OCI-LY1 (cell line): ENCODE measurements at regions not wholly inside any gene's neighbourhood (a gene's known extent, or its start where the extent isn't known, plus 50 kb on each side); places are given as distances from the start of the nearest gene placed in this dataset.

Experiments
- H2AFZ ChIP-seq: fragments of 200-600 bp; sonication (generic), shearing (Covaris generic); 2 replicates; pipeline ENCODE4 v1.6.0; 2014; ENCODE audit warnings: antibody characterized with exemption, mild to moderate bottlenecking, low read length
- H3F3A ChIP-seq: fragments of 200-600 bp; sonication (generic), shearing (Covaris generic); 2 replicates; pipeline ENCODE4 v1.6.0; 2014; ENCODE audit warnings: mild to moderate bottlenecking, antibody characterized with exemption, low read length, moderate library complexity; ENCODE audit not compliant: insufficient read depth
- H3K27ac ChIP-seq: fragments of 200-600 bp; sonication (generic); 2 replicates; pipeline ENCODE4 v1.5.1; 2014; ENCODE audit warnings: low read length, mixed run types, mild to moderate bottlenecking, low read depth; ENCODE audit not compliant: poor library complexity, severe bottlenecking
- H3K27me3 ChIP-seq: fragments of 200-600 bp; sonication (generic); 2 replicates; pipeline ENCODE4 v1.6.0; 2014; ENCODE audit warnings: antibody characterized with exemption, mild to moderate bottlenecking, low read length, moderate library complexity; ENCODE audit not compliant: insufficient read depth
- H3K36me3 ChIP-seq: fragments of 200-600 bp; sonication (generic); 2 replicates; pipeline ENCODE4 v1.6.1; 2014; ENCODE audit warnings: mild to moderate bottlenecking, antibody characterized with exemption, low read length, moderate library complexity, mixed read lengths; ENCODE audit not compliant: insufficient read depth
- H3K4me1 ChIP-seq: fragments of 200-600 bp; sonication (generic); 2 replicates; pipeline ENCODE4 v1.5.1; 2014; ENCODE audit warnings: mild to moderate bottlenecking, low read length, moderate library complexity; ENCODE audit not compliant: insufficient read depth, severe bottlenecking
- H3K4me2 ChIP-seq: fragments of 200-600 bp; sonication (generic), shearing (Covaris generic); 2 replicates; pipeline ENCODE4 v1.6.1; 2014; ENCODE audit warnings: low read length
- H3K4me3 ChIP-seq: fragments of 200-600 bp; sonication (generic); 2 replicates; pipeline ENCODE4 v1.5.1; 2014; ENCODE audit warnings: low read length, low read depth, mild to moderate bottlenecking, mixed read lengths; ENCODE audit not compliant: poor library complexity, severe bottlenecking
- H3K79me2 ChIP-seq: fragments of 200-600 bp; shearing (Covaris generic); 2 replicates; pipeline ENCODE4 v1.6.1; 2016; ENCODE audit warnings: mixed run types, low read length, mixed read lengths; ENCODE audit not compliant: insufficient read depth
- H3K9ac ChIP-seq: fragments of 200-600 bp; sonication (generic), shearing (Covaris generic); 2 replicates; pipeline ENCODE4 v1.6.1; 2014; ENCODE audit warnings: mild to moderate bottlenecking, low read length, mixed read lengths
- H3K9me2 ChIP-seq: fragments of 200-600 bp; sonication (generic), shearing (Covaris generic); 2 replicates; pipeline ENCODE4 v1.6.1; 2014; ENCODE audit warnings: low read depth, mild to moderate bottlenecking, low read length, mixed read lengths
- H3K9me3 ChIP-seq: fragments of 200-600 bp; shearing (Covaris generic); 2 replicates; pipeline ENCODE4 v1.6.1; 2014; ENCODE audit warnings: low read length, mixed read lengths
- H4K20me1 ChIP-seq: fragments of 200-600 bp; sonication (generic), shearing (Covaris generic); 2 replicates; pipeline ENCODE4 v1.6.0; 2016; ENCODE audit warnings: mild to moderate bottlenecking, low read length; ENCODE audit not compliant: insufficient read depth
- CTCF ChIP-seq: fragments of 200-600 bp; sonication (generic), shearing (Covaris generic); IDR thresholded peaks from 2 replicates; pipeline ENCODE4 v1.5.1; 2017; ENCODE audit warnings: mild to moderate bottlenecking, antibody characterized with exemption, low read length, moderate library complexity, mixed read lengths
- EZH2 ChIP-seq: fragments of 200-600 bp; sonication (generic), shearing (Covaris generic); IDR thresholded peaks from 2 replicates; pipeline ENCODE4 v1.8.0; 2017; ENCODE audit warnings: borderline replicate concordance, mixed run types, mild to moderate bottlenecking, antibody characterized with exemption, low read length, moderate library complexity, mixed read lengths

DNA sequence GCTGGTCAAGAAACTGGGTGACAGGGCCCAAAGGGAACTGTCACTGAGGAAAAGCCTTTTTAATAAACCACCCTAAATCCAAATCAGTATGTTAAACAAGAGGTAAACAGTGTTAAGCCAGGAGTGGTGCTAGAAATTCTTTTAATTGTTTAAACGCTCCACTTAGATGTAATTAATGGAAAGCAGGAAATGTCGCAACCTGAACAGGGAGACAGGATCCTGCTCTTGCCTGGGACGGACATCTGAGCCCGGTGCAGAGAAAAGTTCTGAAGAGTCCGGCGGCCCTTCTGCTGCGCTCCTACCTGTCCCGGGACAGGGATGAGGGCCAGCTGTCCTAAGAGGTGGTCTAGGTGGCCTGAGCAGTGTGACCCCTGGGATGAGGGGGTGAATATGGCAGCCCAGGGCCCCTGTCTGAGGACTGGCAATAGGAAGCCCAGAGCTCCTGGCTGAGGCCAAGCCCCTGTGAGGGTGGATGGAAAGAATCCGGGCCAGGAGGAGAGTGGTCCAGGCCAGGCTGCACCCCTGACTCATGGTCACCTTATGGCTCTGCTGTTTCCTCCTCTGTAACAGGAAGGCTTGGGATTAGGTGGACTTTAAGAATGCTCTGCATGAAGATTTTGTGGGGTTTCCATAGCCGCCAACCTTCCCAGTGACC is 112.8 kb upstream of the GJB6 start:
- H3K4me2 ChIP-seq: no peak overlapping the region
- H3K27me3 ChIP-seq: no peaks in the 10 kb centered on the region; the same call in 1 of the 2 replicates
- no peaks in the 10 kb centered on the region for H4K20me1 ChIP-seq
- no peak for TF ChIP-seq CTCF
- no peak for TF ChIP-seq EZH2
- H3K9ac ChIP-seq: no peak overlapping the region
- no peaks in the 10 kb centered on the region for H3K79me2 ChIP-seq
- H3K36me3 ChIP-seq: no peaks in the 10 kb centered on the region
- H3F3A ChIP-seq: no peaks in the 10 kb centered on the region
- H3K4me3 ChIP-seq: no peak overlapping the region
- no peaks in the 10 kb centered on the region for H3K9me3 ChIP-seq
- H3K27ac ChIP-seq: no peak overlapping the region
- no peaks in the 10 kb centered on the region for H3K4me1 ChIP-seq
- no peaks in the 10 kb centered on the region for H3K9me2 ChIP-seq
- no peak overlapping the region for H2AFZ ChIP-seq

DNA sequence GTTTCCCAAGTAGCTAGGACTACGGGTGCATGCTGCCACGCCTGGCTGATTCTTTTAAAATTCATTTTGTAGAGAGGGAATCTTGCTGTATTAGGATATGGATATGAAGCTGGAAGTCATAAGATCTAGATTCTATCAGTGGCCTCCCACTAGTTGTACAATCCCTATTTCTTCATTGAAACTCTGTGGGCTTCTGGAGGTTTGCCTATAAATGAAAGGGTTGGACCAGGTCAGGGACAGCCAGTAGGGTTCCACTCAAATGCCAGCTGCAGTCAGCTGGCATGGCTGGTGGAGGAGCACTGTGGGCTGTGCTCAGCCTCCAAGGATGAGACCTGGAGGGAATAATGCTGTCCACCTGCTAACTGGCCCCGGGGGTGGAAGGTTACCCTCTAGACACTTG is 110.2 kb upstream of the GJB6 start:
- H3K4me3 ChIP-seq: no peak overlapping the region
- no peaks in the 10 kb centered on the region for H3F3A ChIP-seq
- no peaks in the 10 kb centered on the region; the same call in 1 of the 2 replicates for H3K27me3 ChIP-seq
- no peaks in the 10 kb centered on the region for H3K9me2 ChIP-seq
- TF ChIP-seq CTCF: no peak
- no peak for TF ChIP-seq EZH2
- H3K4me2 ChIP-seq: no peak overlapping the region
- H3K9me3 ChIP-seq: no peaks in the 10 kb centered on the region
- H3K36me3 ChIP-seq: no peaks in the 10 kb centered on the region
- no peaks in the 10 kb centered on the region for H3K4me1 ChIP-seq
- no peak overlapping the region for H3K9ac ChIP-seq
- no peaks in the 10 kb centered on the region for H4K20me1 ChIP-seq
- no peaks in the 10 kb centered on the region for H3K79me2 ChIP-seq
- H2AFZ ChIP-seq: no peak overlapping the region
- no peak overlapping the region for H3K27ac ChIP-seq

DNA sequence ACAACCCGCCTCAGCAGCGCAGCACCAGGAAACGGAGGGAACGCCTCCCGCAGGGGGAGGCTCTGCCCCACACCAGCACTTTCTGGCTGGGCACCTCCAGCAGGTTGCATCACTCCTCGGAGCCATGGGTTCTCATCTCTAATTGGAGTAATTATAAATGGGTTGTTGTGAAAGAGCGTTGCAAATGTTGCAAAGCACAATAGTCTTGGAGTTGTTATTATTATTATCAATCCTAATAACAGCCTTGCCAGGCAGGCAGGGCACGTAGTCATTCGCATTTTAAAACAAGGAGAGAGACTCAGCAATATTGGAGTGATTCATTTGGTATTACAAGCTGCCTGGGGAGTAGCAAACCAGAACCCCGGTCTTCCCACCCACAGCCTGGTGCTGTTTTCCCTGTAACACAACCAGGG is 108.6 kb upstream of the GJB6 start:
- Histone ChIP-seq H2AFZ (no peak overlapping the region), H3K36me3 (no peaks in the 10 kb centered on the region)
- TF ChIP-seq EZH2 (no peak), CTCF (no peak)

More for the DNA sequence above, 108.6 kb upstream of the GJB6 start:
- Histone ChIP-seq H3K9ac (no peak overlapping the region), H3F3A (no peaks in the 10 kb centered on the region), H3K4me1 (no peaks in the 10 kb centered on the region), H3K27ac (no peak overlapping the region), H3K9me2 (no peaks in the 10 kb centered on the region), H3K4me3 (no peak overlapping the region), H3K4me2 (no peak overlapping the region), H3K79me2 (no peaks in the 10 kb centered on the region), H3K27me3 (no peaks in the 10 kb centered on the region; the same call in 1 of the 2 replicates), H4K20me1 (no peaks in the 10 kb centered on the region), H3K9me3 (no peaks in the 10 kb centered on the region)
